ENCODE measurements at regions not wholly inside any gene's neighbourhood (a gene's known extent, or its start where the extent isn't known, plus 50 kb on each side); places are given as distances from the start of the nearest gene placed in this dataset.
"Not testable (repeated sequence)": the region's sequence is repeated elsewhere in the genome, so short reads cannot be mapped to it uniquely, and the experiment has no call there.

DNA sequence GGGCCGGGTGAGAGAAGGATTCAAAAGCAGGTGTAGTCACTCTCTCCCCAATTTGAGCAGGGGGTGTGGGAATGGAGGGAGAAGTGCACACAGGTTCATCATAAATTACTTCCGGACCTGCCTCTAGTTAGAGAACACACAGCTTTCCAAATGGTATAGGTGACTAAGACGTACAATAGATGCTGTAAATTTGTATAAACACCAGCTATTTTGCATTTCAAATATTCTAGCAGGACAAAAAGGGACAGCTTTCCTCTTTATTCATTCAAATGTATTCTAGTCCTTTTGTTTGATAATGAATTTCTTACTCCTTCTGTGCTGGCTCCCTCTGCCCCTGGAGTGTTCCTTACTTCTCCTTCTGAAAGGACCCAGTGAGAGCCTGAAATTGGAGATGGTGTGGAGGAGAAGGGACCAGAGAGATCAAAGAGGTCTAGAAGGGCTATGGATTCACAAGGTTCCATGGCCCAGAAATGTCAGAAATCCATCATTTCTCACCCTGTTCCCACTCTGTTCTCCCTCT lies 53.2 kb upstream of the SH3BP4 start:
- Mint-ChIP-seq H3K27me3 (no peaks in the 10 kb centered on the region), H3K4me1 (no peaks in the 10 kb centered on the region), H3K27ac (no peak overlapping the region), H3K4me3 (no peak overlapping the region), H3K36me3 (no peaks in the 10 kb centered on the region), H3K9me3 (ENCODE audit: low read depth) (no peaks in the 10 kb centered on the region)
- no peak for ATAC-seq
- CTCF ChIA-PET, result no interaction called here
- no peak for DNase-seq

DNA sequence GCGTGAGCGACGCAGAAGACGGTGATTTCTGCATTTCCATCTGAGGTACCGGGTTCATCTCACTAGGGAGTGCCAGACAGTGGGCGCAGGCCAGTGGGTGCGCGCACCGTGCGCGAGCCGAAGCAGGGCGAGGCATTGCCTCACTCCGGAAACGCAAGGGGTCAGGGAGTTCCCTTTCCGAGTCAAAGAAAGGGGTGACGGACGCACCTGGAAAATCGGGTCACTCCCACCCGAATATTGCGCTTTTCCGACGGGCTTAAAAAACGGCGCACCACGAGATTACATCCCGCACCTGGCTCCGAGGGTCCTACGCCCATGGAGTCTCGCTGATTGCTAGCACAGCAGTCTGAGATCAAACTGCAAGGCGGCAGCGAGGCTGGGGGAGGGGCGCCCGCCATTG lies 63.4 kb upstream of the SH3BP4 start:
- H3K36me3 Mint-ChIP-seq; H3K4me1 Mint-ChIP-seq; H3K9me3 Mint-ChIP-seq (ENCODE audit: low read depth); ATAC-seq; H3K4me3 Mint-ChIP-seq; H3K27ac Mint-ChIP-seq; DNase-seq; CTCF ChIA-PET; H3K27me3 Mint-ChIP-seq: not testable (repeated sequence)

DNA sequence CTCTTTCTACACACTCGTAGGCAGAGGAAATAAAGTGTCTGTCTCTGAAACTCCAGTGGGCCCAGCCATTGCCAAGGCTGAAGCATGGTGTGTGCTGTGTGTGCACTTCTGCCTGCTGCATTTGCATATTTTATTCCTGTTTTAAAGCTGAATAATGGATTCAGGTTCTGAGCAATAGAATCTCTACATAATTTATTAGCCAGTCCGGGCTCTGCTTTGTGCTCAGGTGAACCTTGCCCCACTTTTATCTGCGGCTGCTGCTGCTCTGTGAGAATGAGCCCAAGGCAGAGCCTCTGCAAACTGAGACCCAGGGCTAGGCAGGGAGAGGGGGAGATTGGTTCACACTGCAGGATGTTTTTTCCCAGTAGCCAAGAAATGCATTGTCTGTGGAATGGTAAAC lies 64.6 kb upstream of the SH3BP4 start:
- no peaks in the 10 kb centered on the region for H3K4me1 Mint-ChIP-seq
- no peaks in the 10 kb centered on the region for H3K27me3 Mint-ChIP-seq
- ATAC-seq (no peak), DNase-seq (no peak)
- H3K36me3 Mint-ChIP-seq, result no peaks in the 10 kb centered on the region
- no peak overlapping the region for H3K4me3 Mint-ChIP-seq
- H3K27ac Mint-ChIP-seq, result no peak overlapping the region
- H3K9me3 Mint-ChIP-seq (ENCODE audit: low read depth), result peaks cover 2% of the 10 kb centered on the region
- CTCF ChIA-PET, result no interaction called here

DNA sequence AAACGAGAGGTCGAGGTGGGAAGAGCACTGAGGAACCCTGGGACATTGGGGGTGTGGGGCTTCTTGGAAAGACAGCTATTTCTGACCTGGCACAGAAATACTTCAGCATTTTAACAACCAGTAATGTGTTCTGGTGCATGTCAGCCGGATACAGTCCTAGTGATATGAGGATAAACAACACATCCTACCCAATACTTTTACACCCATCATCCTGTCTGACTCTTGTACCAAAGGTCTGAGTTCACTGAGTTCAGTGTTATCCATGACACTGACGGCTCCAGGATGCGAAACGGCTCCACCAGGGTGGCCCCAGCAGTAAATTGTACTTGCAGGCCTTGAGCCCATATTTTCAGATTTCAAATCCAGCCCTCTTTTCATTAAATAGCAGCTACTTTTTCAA lies 65.9 kb upstream of the SH3BP4 start:
- H3K4me3 Mint-ChIP-seq, result no peak overlapping the region
- no peaks in the 10 kb centered on the region for H3K36me3 Mint-ChIP-seq
- no peak for DNase-seq
- no peak for ATAC-seq
- H3K27ac Mint-ChIP-seq, result no peak overlapping the region
- H3K27me3 Mint-ChIP-seq, result no peaks in the 10 kb centered on the region
- CTCF ChIA-PET, result no interaction called here
- peaks cover 4% of the 10 kb centered on the region for H3K4me1 Mint-ChIP-seq
- H3K9me3 Mint-ChIP-seq (ENCODE audit: low read depth), result peaks cover 2% of the 10 kb centered on the region

DNA sequence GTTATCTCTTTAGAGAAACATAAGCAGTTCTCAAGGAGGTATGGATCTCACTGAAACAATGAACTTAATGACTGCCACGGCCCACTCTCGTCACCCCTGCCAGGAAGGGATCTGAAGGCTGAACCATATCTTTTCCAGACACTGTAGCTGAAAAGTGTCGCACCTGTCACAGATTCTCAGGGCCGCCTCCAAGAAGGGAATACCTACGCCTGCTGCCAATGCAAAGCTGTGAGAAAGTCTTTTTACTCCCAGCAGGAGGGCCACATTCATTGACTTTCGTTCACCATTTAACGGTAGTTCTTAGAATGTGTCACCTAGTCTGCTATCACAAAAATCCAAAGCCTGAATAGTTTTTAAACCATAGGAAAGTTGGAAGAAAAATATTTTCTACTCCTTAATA lies 66.7 kb upstream of the SH3BP4 start:
- Mint-ChIP-seq H3K4me3 (no peak overlapping the region), H3K27ac (no peak overlapping the region), H3K4me1 (peaks cover 9% of the 10 kb centered on the region), H3K27me3 (no peaks in the 10 kb centered on the region), H3K9me3 (ENCODE audit: low read depth) (peaks cover 2% of the 10 kb centered on the region), H3K36me3 (no peaks in the 10 kb centered on the region)
- DNase-seq (no peak), ATAC-seq (no peak)
- CTCF ChIA-PET, result no interaction called here

DNA sequence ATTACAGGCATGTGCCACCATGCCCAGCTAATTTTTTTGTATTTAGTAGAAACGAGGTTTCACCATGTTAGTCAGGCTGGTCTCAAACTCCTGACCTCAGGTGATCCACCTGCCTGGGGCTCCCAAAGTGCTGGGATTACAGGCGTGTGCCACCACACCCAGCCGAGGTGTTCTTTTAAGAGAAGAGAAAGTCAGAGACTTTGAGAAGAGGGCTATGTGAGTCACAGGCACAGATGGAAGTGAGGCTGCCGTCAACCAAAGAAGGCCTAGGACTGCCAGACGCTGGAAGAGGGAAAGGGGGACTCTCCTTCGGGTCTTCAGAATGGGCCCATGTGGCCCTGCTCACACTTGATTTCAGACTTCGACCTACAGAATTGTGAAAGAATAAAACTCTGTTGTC lies 67.2 kb upstream of the SH3BP4 start:
- ATAC-seq (no peak), DNase-seq (no peak)
- peaks cover 2% of the 10 kb centered on the region for H3K9me3 Mint-ChIP-seq (ENCODE audit: low read depth)
- H3K27ac Mint-ChIP-seq, result no peak overlapping the region
- CTCF ChIA-PET, result no interaction called here
- no peaks in the 10 kb centered on the region for H3K27me3 Mint-ChIP-seq
- peaks cover 14% of the 10 kb centered on the region for H3K4me1 Mint-ChIP-seq
- H3K4me3 Mint-ChIP-seq, result no peak overlapping the region
- H3K36me3 Mint-ChIP-seq, result no peaks in the 10 kb centered on the region

DNA sequence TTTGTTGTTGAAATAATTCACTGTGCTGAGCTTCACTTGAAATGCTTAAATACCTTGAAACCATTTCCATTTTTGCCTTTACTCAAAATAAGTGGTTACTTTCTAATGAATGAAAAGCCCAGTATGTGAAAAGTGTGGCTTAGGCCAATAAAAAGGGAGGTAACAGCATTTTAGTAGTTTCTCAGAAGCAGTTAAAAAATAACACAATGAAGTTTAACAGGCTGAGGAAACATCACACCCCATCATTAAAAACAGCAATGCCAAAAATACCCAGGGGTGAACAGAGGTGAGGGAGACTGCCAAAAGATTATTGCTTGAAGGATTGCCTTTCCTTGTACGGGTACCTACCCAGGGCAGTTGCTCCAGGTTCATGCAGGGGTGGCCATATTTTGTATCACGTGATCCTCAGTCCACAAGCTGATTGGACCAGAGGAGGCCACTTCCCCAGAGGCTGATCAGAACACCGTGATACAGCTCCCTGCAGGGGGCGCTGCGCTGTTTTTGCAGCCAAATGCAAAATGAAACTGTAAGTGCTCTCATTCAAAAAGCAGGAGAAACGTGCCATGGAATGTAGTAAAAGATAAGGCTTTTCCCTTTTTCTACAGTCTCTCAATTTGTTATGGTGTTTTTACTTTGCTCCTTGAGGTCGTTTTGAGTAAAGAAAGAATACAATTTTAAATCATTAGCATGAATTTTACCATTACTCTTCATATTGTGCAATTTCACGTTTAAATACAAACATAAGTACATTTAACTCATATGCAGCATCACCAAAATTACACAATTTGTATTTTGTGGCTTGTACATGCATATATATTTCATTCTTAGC lies 70.2 kb upstream of the SH3BP4 start:
- Mint-ChIP-seq H3K4me1 (peaks cover 14% of the 10 kb centered on the region), H3K9me3 (ENCODE audit: low read depth) (peaks cover 2% of the 10 kb centered on the region), H3K27ac (no peak overlapping the region), H3K27me3 (no peaks in the 10 kb centered on the region), H3K36me3 (no peaks in the 10 kb centered on the region), H3K4me3 (no peak overlapping the region)
- ATAC-seq (no peak), DNase-seq (peak; percentile 60)
- CTCF ChIA-PET, result interaction anchor here (1.6 kb wide), 1 partner anchor 19 kb away, joined by 3 read pairs; no protein-coding TSS in a partner anchor

DNA sequence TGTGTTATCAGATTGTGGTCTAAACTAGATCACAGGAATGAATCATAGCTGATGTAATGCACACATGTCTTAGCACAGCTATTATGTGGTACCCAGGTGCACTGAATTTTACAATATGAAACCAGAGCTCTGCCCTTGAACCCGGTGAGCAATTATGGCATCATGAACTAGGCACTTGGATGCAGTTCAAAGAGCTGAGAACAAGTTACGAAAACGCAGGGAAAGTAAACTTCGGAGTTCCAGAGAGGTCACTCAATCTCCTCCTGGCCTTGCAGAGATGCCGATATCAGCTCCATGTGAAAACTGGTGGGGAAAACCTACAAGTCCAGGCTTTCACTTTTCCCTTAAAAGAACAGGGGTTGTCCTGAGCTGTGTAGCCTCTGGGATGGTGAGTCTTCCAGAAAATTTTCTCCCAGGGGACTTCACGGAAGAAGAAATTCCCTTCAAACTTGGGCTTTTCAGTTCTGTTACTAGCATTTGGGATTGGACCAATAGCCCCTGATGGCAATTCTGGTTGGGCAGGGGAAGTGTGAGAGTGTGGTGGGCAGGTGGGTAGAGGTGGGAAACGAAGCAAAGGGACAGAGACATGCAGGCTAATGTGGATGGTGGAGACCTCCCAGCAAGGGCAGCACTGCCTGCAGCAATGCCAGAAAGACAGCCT lies 71.1 kb upstream of the SH3BP4 start:
- no peak overlapping the region for H3K4me3 Mint-ChIP-seq
- H3K27me3 Mint-ChIP-seq, result peaks cover 3% of the 10 kb centered on the region
- CTCF ChIA-PET, result interaction anchor here (1.6 kb wide), 1 partner anchor 20 kb away, joined by 3 read pairs; no protein-coding TSS in a partner anchor
- ATAC-seq (peak; percentile 42), DNase-seq (no peak)
- peaks cover 14% of the 10 kb centered on the region for H3K4me1 Mint-ChIP-seq
- H3K36me3 Mint-ChIP-seq, result no peaks in the 10 kb centered on the region
- H3K27ac Mint-ChIP-seq, result no peak overlapping the region
- H3K9me3 Mint-ChIP-seq (ENCODE audit: low read depth), result peaks cover 2% of the 10 kb centered on the region

DNA sequence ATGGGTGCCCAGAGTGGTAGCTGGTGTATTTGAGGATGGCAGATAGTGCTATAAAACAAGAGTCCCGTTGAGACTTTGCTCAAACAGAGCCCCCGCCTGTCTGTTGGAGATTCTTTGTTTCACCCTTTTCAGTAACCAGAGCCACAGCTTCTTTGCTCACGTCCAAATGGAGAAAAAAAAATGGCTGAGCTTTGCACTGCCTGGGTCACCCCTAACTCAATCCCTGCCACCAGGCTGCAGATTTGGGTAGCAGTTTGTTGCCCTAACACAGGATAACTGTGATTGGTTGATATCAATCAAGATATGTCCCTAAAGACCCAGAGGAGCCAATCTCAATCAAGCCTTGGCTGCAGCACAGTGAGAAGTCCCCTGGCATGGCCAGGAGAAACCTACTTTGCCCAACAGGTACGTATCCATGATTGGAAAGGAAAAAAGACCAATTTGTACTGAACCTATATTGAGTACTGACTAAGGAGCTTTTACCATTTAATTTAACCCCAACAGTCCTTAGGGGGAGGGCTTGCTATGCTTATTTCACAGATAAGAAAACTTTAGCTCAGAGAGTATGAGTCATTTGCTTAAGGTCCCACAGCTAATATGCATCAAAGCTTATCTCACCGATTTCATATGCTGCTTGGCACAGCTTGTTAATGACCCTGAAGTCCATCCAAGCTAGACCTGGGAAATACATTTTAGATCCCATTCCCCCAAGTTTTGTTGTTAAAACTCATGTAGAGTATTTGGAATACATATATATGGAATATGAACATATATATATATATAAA lies 72.0 kb upstream of the SH3BP4 start:
- CTCF ChIA-PET, result interaction anchor here (1.6 kb wide), 1 partner anchor 21 kb away, joined by 3 read pairs; no protein-coding TSS in a partner anchor
- Mint-ChIP-seq H3K27me3 (peaks cover 5% of the 10 kb centered on the region), H3K9me3 (ENCODE audit: low read depth) (peaks cover 2% of the 10 kb centered on the region), H3K27ac (no peak overlapping the region), H3K36me3 (no peaks in the 10 kb centered on the region), H3K4me1 (peaks cover 14% of the 10 kb centered on the region), H3K4me3 (no peak overlapping the region)
- DNase-seq (no peak), ATAC-seq (no peak)

DNA sequence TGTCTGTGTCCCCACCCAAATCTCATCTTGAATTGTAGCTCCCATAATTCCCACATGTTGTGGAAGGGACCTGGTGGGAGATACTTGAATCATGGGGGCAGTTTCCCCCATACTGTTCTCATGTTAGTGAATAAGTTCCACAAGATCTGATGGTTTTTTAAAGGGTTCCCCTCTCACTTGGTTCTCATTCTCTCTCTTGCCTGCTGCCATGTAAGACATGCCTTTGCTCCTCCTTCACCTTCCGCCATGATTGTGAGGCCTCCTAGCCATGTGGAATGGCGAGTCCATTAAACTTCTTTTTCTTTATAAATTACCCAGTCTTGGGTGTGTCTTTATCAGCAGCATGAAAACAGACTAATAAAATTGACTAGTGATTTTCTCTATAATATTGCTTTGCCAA lies 75.2 kb upstream of the SH3BP4 start:
- CTCF ChIA-PET; H3K4me3 Mint-ChIP-seq; H3K27ac Mint-ChIP-seq; H3K36me3 Mint-ChIP-seq; H3K9me3 Mint-ChIP-seq (ENCODE audit: low read depth); ATAC-seq; DNase-seq; H3K27me3 Mint-ChIP-seq: not testable (repeated sequence)
- peaks cover 14% of the 10 kb centered on the region for H3K4me1 Mint-ChIP-seq

DNA sequence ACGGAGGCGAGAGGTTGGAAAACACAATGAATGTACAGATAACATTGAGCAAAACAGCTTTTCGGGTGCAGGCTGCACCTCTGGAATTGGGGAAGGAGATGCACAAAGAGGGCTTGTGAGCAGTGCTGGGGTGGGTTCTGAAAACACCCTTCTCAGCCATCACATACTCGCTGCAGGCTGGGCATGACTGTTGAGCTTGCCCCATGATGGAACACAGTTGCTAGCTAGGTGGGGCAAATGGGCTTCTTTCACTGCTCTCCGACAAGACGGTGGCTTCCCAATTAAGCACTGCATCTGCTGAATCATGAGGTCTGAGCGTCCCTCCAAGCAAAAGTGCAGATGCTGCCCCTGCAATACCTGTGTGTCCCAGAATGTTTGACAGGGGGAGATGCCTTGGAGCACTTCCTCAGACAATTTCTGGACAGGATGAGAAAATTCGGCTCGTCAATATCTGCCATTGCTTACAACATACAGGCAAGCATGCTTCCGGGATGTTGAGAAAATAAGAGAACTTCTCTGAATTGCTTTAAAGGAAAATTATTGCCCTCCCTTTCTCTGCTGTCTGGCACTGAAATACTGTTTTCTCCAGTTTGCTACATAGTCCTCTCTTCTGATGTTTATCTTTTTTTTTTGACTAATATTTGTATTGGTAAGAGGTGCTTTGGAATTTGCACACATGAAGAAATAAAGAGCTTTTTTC lies 77.3 kb upstream of the SH3BP4 start:
- no peak for ATAC-seq
- Mint-ChIP-seq H3K4me3 (no peak overlapping the region), H3K4me1 (no peaks in the 10 kb centered on the region), H3K36me3 (no peaks in the 10 kb centered on the region), H3K9me3 (ENCODE audit: low read depth) (no peaks in the 10 kb centered on the region), H3K27me3 (peaks cover 11% of the 10 kb centered on the region), H3K27ac (no peak overlapping the region)
- CTCF ChIA-PET, result interaction anchor here (0.6 kb wide), 1 partner anchor 8 kb away, joined by 3 read pairs; no protein-coding TSS in a partner anchor
- DNase-seq, result no peak

DNA sequence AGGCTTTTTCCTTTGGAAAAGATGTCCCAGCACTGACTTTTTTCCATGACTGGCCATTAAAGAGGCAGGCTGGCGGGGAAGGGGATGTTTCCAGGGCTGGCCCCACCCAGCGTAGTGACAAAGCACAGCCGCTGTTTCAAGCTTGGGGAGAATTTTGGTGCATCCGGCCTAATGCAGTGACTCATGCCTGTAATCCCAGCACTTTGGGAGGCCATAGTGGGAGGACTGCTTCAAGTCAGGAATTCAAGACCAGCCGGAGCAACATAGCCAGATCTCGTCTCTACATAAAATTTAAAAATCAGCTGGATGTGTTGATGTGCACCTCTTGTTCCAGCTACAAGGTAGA lies 78.0 kb upstream of the SH3BP4 start:
- DNase-seq (no peak), ATAC-seq (no peak)
- H3K4me3 Mint-ChIP-seq, result no peak overlapping the region
- no peaks in the 10 kb centered on the region for H3K36me3 Mint-ChIP-seq
- peaks cover 11% of the 10 kb centered on the region for H3K27me3 Mint-ChIP-seq
- CTCF ChIA-PET, result interaction anchor here (0.6 kb wide), 1 partner anchor 9 kb away, joined by 3 read pairs; no protein-coding TSS in a partner anchor
- no peaks in the 10 kb centered on the region for H3K4me1 Mint-ChIP-seq
- no peak overlapping the region for H3K27ac Mint-ChIP-seq
- no peaks in the 10 kb centered on the region for H3K9me3 Mint-ChIP-seq (ENCODE audit: low read depth)
